ENCODE measurements at regions not wholly inside any gene's neighbourhood (a gene's known extent, or its start where the extent isn't known, plus 50 kb on each side); places are given as distances from the start of the nearest gene placed in this dataset.

DNA sequence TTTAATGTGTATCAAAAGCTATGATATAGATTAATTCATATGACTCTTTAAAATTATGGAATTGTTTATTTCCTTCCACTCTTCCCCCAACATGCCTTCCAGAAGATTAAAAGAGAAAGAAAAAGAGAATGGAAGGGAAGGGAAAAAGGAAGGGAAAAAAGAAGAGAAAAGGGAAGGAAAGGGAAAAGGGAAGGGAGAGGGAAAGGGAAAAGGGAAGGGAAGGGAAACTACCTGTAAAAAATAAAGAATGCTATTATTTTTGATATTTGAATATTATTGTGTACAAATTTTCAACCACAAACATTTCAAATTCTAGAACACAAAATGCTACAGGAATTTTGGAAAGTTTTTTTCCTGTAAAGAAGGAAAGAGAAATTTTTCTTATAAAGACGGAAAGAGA lies 281.7 kb downstream of the SLCO4C1 start:
- H3K14ac ChIP-seq (ENCODE audit: insufficient read depth, low read length), result no peak overlapping the region
- H4K8ac ChIP-seq (replicated peaks; ENCODE audit: insufficient read length, low read depth, low read length), result no peak overlapping the region
- no peak overlapping the region for H3K18ac ChIP-seq (ENCODE audit: insufficient read length, low read depth, low read length)
- H2BK12ac ChIP-seq (ENCODE audit: insufficient read length, low read depth, low read length), result no peak overlapping the region
- H2AK5ac ChIP-seq (ENCODE audit: insufficient read length, low read length), result no peak overlapping the region
- Mint-ChIP-seq H3K36me3 (ENCODE audit: insufficient read depth in 1 of 3, low read depth in 3 of 3) (no peaks in the 10 kb centered on the region), H3K9me3 (no peaks in the 10 kb centered on the region; a peak in 1 of 5 replicates), H3K27me3 (ENCODE audit: low read depth) (no peaks in the 10 kb centered on the region), H3K4me1 (peaks cover 7 to 12% of the 10 kb centered on the region in 2 experiments; a peak in 3 of 4 replicates), H3K4me3 (no peak overlapping the region), H3K27ac (no peak overlapping the region)
- H3K9ac ChIP-seq (ENCODE audit: extremely low read depth, insufficient read length, low read length), result no peak overlapping the region
- no peak overlapping the region for H3K23ac ChIP-seq (ENCODE audit: insufficient read length, low read depth, low read length)
- no CpG with 5 or more reads among the region's 1 CpG for WGBS (ENCODE audit: extremely low coverage, insufficient read length, low lambda C conversion rate)
- H3K9me3 ChIP-seq (ENCODE audit: control insufficient read depth, low read depth, low read length), result no peaks in the 10 kb centered on the region
- H3K4ac ChIP-seq (ENCODE audit: low read depth, low read length), result no peak overlapping the region
- no peak overlapping the region for H3K27ac ChIP-seq (ENCODE audit: insufficient read length, low read depth, low read length)
- H2BK5ac ChIP-seq (ENCODE audit: insufficient read length, low read length), result no peak overlapping the region
- no peak overlapping the region for H2BK20ac ChIP-seq (ENCODE audit: low read depth, low read length, poor library complexity, severe bottlenecking)
- H2AFZ ChIP-seq (ENCODE audit: low read length), result no peak overlapping the region
- no peak overlapping the region for H4K91ac ChIP-seq (ENCODE audit: insufficient read length, low read depth, low read length)
- H3T11ph ChIP-seq (ENCODE audit: low read length), result no peak overlapping the region
- no peak overlapping the region for H3K4me2 ChIP-seq (ENCODE audit: insufficient read depth, insufficient read length, low read length)
- no peaks in the 10 kb centered on the region for H3K79me2 ChIP-seq (ENCODE audit: insufficient read depth, low read length)
- no peaks in the 10 kb centered on the region for H3K79me1 ChIP-seq (ENCODE audit: insufficient read depth, low read depth, low read length, poor library complexity, severe bottlenecking)
- H2BK120ac ChIP-seq (ENCODE audit: low read depth, low read length, poor library complexity, severe bottlenecking), result no peak overlapping the region
- H2BK15ac ChIP-seq (ENCODE audit: low read depth, low read length), result no peak overlapping the region
- TF ChIP-seq CTCF (conservative IDR thresholded peaks at IDR 0.05), result no peak
- H4K5ac ChIP-seq (ENCODE audit: insufficient read length, low read depth, low read length), result no peak overlapping the region
- no peaks in the 10 kb centered on the region for H3K27me3 ChIP-seq (ENCODE audit: insufficient read depth, low read length)
- H3K23me2 ChIP-seq (ENCODE audit: insufficient read length, low read depth, low read length, poor library complexity, severe bottlenecking), result no peaks in the 10 kb centered on the region
- no peak for DNase-seq
- no peak overlapping the region for H3K56ac ChIP-seq (ENCODE audit: insufficient read length, low read depth, low read length)
- H3K4me1 ChIP-seq (ENCODE audit: insufficient read depth, low read length), result no peaks in the 10 kb centered on the region
- H4K20me1 ChIP-seq (ENCODE audit: control insufficient read depth, insufficient read depth, insufficient read length), result no peaks in the 10 kb centered on the region

Data from H9 (cell line).